Suppressor macrophage treated with lipopolysaccharide for 4 hours (primary cell): ENCODE measurements at regions not wholly inside any gene's neighbourhood (a gene's known extent, or its start where the extent isn't known, plus 50 kb on each side); places are given as distances from the start of the nearest gene placed in this dataset.
"Not testable (repeated sequence)": the region's sequence is repeated elsewhere in the genome, so short reads cannot be mapped to it uniquely, and the experiment has no call there.

Source experiments
- DNase-seq: peaks from one replicate; pipeline ENCODE4 v3.0.0-alpha.2; 2020

DNA sequence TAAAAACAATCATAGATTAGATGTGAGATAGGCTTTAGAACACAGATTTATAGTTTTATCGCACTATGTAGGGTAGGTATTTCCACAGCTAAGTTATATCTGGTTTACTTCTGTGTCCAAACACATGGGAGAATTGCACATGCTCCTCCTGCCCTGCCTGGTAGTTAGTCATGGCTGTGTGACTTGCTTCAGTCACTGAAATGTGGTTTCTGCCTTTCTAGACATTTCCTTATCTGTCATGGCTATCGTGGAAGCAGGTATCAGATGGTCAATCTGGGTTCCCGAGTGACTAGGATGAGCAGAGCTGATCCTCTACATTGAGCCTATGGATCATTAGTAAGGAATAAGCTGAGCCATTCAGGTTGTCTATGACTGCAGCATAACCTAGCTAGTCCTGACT lies 117.8 kb upstream of the GMDS start:
- DNase-seq: peak; percentile 9

DNA sequence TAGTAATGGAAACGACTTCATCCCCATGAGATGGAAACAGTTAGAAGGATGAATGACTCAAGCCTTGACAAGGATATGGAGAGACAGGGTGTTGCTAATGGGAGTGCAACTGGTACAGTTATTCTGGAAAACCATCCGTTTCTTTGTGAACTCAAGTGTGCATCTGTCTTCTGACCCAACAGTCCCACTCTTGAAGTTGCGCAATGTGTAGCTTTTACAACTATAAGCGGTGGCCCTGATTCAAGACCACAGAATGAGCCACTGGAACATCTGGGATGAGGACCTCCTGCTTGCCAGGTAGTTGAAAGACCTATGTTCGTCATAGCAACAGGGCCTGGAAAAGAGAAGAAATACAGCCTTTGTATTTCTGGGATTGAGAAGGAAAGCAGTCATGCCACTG lies 115.8 kb upstream of the GMDS start:
- DNase-seq: no peak

DNA sequence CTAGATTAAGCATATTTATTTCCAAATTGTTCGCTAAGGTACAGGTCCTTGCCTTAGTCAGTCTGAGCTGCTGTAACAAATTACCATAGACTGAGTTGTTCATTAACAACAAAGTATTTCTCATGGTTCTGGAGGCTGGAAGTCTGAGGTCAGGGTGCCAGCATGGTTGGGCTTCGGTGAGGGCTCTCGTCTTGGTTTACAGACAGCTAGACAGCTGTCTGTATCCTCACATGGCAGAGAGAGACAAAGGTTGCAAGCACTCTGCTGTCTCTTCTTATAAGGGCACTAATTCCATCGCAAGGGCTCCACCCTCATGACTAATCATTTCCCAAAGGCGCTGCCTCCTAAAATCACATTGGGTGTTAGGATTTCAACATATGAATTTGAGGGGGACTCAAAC lies 115.3 kb upstream of the GMDS start:
- no peak for DNase-seq

DNA sequence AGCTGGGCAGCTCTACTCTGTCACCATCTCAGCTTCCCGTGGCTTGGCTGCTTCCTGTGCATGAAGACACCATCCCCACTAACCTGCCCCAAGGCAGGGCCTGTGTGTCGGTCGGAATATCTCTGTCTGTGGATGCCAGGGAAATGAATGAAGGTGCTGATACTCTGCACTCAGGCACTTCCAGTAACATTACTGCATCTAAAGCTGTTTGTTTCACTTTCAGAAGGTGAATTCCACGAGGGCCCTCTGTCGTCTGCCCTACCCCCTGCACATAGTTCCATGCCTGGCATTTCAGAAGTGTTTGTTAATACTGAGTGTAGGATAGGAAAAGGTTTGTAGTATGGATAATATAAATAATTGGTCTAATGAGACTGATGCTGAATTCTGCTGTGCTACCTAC lies 114.7 kb upstream of the GMDS start:
- no peak for DNase-seq

DNA sequence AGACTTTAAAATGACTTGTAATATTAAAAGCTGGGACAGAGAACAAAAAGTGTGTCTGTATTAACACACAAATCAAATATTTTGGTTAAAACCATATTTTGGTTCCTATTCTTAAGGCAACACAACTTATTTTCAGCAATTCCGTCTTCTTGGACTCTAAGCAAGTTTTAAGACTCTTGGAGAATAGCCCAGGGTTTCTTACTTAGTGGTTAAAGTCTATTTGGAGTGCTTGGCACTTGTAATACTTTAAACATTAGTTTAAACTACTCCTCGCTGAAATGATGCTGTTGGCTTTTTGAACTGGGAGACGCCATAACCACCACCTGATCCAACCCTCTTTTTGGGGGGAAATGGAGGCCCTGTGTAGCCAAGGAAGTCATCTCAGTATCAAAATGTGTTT lies 109.7 kb upstream of the GMDS start:
- no peak for DNase-seq

DNA sequence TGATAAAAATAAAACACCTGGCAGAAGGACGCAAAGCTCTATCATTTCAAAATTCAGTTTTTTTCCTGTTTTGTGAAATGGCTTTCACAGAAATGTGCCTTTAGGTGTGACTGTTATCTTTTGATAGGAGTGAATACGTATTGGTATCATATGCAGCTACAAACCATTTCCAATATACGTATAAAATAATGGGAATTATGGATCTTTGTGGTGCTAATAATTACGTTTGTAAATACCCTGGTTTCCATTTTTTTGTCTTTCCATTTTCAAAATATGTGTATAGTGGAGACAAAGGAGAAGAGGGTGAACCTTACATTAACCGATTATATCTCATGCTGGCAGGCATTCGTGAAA lies 108.7 kb upstream of the GMDS start:
- no peak for DNase-seq

DNA sequence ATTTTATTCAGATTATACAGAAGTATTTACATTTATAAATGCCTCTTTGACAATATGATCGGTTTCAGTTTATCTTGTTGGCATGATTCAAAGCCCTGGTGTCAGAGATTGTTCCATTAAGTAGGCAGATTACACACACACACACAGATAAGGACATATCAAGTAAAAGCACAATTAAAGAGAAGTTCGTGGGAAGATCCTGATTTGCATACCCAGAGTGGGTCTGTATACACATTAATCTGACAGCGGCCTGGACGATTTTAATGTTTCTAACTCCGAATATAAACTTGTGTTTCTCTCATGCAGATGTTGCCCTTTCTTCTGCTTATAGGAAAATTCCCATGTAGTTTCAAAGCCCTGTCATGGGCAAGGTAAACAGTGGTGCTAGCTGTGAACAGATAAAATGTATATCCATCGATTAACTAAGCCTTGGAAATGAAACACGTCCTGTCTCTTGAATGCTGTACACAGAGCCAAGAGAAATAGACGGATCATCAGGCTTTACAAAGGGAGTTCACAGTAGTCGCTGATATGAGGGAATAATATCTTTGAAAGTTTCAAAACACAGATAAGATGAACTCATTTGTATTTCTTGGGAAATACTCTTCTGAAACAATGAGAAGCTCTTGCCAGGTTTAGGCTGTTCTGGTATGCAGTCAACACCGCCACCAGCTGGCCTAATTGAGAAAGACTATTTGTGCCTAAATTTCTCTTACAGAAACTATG lies 108.2 kb upstream of the GMDS start:
- DNase-seq: peak; percentile 57

DNA sequence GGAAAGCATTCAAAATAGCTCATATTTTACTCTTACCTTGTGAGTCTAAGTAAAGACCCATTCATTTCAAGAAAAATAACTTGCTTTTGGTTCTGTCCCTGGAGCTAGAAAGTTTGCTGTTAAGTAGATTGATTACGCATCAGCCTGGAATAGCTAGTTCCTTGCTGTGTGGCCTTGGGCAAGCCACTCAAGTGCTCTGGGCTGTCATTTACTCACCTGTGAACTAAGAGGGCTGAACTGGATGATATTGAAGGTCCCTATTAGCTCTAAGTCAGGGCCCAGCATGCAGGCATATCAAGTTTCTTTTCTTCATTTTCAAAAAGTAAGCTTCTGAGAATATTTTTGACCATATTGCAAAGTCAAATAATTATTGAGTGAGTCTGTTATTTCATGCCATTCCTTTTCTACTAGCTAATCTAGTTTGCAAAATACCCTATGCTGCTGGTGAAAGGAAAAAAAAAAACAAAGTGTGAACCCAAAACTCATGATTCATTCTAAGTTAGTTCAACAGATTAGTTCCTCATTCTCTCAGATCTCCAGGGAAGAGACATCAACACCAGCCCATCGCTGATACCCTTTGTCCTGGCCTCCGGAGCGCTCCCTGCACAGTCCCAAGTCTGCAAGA lies 106.5 kb upstream of the GMDS start:
- DNase-seq: peak; percentile 3

DNA sequence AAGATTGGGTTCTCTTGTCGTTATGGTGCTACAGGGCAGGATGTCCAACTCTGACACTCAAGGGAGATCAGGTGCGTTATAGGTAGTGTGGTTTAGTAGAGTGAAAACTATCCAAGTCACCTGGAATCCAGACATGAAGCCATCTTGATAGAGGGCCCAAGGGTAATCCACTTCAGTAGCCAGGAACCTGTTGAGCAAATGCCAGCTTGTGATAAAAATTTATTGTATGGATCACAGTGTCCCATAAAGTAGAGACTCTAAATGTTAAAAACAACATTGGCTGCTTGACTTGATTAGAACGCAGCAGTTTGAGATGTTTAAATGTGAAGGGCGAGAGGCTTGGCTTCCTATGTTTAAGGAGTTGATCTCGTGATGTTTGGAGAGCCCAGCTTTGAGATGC lies 105.7 kb upstream of the GMDS start:
- DNase-seq: no peak

DNA sequence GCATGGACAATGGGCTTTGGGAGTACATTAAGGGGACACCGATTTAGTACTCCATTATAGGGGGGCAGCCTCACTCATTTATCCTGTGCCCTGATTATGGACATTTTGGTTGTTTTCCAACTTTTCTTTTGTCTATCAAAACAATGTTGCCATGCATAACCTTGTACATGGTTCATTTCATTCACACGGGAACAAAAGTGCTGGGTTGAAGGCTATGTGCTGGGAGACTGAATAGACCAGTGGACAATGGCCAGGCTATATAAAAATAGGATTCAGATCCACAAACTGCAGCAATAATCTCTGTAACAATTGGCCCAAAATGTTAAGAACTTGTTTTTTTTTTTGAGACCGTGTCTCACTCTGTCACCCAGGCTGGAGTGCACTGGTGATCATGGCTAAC lies 100.7 kb upstream of the GMDS start:
- DNase-seq: no peak

DNA sequence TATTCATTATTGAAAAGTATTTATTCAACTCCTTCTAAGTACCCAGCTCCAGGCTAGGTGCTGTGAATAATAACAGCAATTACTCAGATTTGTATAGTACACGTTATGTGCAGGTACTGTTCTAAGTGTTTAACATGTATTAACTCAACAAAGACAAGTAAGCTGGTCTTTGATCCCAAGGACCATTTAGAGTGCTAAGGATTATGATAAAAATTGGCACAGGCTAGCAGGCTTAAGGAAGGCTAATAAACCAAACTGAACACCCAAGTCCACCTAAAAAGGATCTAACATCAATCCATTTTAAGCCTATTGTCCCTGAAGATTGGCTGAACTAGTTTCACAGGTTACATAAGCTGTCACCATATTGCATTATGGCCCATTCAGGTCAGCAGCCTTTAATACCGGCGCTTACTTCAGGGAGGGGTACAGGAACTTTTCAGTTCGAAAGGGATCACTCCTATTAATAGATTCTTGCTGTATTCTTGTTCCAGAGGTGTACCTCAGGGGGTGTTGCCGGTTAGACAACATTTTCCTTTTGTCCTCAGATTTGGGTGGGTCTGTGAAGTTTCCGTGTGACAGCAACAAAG lies 99.0 kb upstream of the GMDS start:
- no peak for DNase-seq

DNA sequence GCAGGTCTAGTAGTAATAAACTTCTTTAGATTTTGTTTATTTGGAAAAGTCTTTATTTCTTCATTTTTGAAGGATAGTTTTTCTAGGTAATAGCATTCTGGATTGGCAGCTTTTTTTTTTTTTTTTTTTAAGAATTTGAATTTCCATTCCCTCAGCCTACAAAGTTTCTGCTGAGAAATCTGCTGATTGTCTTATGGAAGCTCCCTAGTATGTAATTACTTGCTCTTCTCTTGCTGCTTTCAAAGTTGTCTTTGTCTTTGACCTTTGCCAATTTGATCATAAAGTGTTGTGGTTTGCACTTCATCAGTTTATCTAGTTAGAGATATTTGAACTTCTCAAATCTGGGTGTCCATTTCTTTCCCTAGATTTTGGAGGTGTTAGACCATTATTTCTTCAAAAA lies 82.2 kb upstream of the GMDS start:
- DNase-seq: no peak

DNA sequence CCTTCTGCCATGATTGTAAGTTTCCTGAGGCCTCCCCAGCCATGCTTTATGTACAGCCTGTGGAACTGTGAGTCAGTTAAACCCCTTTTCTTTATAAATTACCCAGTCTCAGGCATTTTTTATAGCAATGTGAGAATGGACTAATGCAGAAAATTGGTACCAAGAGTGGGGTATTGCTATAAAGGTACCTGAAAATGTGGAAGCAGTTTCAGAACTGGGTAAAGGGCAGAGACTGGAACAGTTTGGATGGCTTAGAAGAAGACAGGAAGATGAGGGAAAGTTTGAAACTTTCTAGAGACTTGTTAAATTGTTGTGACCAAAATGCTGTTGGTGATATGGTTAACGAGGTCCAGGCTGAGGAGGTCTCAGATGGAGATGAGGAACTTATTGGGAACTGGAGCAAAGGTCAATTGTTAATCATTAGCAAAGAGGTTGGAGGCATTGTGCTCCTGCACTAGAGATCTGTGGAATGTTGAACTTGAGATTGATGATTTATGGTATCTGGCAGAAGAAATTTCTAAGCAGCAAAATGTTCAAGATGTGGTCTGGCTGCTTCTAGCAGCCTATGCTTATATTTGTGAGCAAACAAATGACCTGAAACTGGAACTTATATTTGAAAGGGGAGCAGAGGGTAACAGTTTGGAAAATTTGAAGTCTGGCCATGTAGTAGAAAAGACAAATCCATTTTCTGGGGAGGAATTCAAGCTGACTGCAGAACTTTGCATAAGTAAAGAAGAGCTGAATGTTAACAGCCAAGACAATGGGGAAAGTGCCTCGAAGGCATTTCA lies 79.0 kb upstream of the GMDS start:
- DNase-seq: no peak

DNA sequence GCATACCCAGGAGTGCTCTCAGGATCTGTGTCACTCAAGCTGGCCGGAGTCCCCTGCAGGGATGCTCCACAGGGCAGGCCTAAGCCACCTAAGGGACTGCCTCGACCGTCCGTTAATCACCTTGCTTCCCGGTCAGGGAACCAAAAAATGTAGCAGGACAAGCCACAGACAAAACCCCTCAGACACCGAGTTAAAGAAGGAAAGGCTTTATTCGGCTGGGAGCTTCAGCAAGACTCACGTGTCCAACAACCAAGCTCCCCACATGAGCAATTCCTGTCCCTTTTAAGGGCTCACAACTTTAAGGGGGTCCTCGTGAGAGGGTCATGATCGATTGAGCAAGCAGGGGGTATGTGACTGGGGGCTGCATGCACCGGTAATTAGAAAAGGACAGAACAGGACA lies 72.1 kb upstream of the GMDS start:
- not testable (repeated sequence) for DNase-seq

DNA sequence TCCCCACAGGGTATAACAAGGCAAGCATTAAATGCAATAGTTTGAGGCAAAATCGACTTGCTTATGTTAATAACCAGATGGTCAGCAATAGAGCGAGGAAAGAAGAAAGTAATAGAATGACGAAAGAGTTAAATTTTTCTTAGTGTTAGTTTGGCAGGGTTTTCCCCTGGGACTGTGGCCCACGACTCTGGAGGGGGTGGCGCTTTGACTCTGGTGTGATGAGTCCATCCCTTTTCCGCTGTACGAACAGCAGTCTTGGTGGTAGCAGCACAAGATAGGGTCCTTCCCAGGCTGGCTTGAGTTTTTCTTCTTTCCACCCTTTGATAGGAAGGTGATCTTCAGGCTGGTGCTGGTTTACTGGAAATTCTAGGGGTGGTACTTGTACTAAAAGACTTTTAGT lies 69.2 kb upstream of the GMDS start:
- DNase-seq: no peak

DNA sequence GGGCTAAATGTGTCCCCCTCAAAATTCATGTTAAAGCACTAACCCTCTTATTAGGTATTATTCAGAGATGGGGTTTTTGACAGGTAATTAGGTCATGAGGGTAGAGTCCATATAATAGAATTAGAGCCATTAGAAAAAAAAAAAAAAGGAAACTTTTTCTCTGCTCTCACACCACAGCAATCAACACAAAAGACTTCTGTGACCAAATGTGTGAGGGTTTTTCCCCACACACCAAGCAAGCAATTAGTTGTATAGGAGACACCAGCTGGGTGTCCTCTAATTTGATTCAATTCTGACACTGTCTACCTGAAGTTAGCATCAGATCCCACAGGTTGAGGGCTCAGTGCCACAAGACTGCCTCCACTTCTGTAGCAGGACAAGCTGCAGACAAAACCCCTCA lies 64.6 kb upstream of the GMDS start:
- no peak for DNase-seq

DNA sequence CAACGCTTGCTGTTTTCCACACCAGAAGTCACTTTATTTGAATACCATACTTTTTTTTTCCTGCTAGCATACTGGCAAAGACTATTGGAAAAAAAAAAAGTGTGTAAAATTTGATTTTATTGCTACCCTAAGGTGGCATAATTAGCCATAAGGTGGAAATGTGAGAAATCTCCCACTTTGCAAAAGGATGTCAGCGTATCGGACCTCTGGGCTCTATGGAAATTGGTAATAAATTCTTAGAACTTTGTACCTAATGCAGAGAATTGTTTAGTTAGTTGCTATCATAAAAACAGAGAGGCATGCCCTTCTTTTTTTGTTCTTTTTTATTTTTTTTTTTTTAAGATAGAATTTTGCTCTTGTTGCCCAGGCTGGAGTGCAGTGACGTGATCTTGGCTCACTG lies 63.7 kb upstream of the GMDS start:
- no peak for DNase-seq

DNA sequence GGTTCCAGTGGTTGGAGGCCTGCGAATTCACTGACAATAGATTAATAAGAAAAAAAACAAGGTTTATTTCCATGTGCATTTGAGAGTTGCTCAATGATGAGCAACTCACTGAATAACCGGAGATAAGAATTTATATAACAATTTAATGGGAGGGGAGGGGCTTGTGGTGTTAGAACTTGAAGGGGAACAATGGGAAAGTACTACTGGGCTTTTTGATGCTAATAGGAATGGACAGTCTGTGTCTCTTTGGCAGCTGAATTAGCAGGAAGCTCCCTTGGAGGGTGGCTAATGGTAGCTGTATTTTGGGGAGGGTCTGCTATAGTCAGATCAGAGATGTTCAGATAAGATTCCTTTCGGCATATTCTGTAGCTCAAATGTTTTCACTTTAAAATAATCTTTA lies 62.4 kb upstream of the GMDS start:
- DNase-seq: no peak

DNA sequence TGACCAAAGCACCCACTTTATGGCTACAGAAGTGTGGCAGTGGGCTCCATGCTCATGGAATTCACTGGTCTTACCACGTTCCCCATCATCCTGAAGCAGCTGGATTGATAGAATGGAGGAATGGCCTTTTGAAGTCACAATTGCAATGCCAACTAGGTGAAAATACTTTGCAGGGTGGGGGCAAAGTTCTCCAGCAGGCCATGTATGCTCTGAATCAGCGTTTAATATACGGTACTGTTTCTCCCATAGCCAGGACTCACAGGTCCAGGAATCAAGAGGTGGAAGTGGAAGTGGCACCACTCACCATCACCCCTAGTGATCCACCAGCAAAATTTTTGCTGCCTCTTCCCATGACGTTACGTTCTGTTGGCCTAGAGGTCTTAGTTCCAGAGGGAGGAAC lies 60.5 kb upstream of the GMDS start:
- no peak for DNase-seq

DNA sequence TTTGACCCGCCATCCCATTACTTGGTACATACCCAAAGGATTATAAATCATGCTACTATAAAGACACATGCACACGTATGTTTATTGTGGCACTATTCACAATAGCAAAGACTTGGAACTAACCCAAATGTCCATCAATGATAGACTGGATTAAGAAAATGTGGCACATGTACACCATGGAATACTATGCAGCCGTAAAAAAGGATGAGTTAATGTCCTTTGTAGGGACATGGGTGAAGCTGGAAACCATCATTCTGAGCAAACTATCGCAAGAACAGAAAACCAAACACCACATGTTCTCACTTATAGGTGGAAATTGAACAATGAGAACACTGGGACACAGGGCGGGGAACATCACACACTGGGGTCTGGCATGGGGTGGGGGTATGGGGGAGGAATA lies 57.1 kb upstream of the GMDS start:
- DNase-seq: not testable (repeated sequence)

DNA sequence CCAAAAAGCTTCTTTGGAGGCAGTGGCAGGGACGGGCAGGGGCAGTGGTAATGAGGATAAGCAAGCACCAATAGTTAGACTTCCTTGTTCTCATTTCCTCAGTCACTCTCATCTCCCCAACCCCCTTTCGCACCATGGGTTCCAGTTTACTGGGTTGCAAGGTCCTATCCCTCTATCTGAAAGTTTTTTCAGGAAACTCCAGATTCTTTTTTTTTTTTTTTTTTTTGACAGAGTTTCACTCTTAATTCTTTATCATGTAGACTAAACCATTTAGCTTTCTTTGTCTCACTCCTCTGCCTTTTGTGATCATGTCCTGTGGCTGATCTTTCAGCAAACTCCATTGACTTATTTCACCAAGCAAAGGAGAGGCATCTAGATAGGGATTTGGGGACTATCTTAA lies 51.4 kb upstream of the GMDS start:
- no peak for DNase-seq
